Trophoblast cell (in vitro differentiated cells and primary cell): ENCODE measurements at regions not wholly inside any gene's neighbourhood (a gene's known extent, or its start where the extent isn't known, plus 50 kb on each side); places are given as distances from the start of the nearest gene placed in this dataset.
"Not testable (repeated sequence)": the region's sequence is repeated elsewhere in the genome, so short reads cannot be mapped to it uniquely, and the experiment has no call there.

Experiments used
- DNase-seq, 2 donors: peaks; one replicate each; pipeline ENCODE4 v3.0.0-alpha.2; 2016
- H2AFZ ChIP-seq: 2 replicates; pipeline ENCODE4 v1.6.1; 2013; ENCODE audit warnings: low read length, moderate library complexity, mild to moderate bottlenecking; ENCODE audit not compliant: insufficient read depth, poor library complexity
- H2AK5ac ChIP-seq: 2 replicates; pipeline ENCODE4 v1.6.1; 2013; ENCODE audit warnings: mild to moderate bottlenecking, low read length
- H2BK120ac ChIP-seq: 2 replicates; pipeline ENCODE4 v1.6.1; 2013; ENCODE audit warnings: low read length, mild to moderate bottlenecking, moderate library complexity; ENCODE audit not compliant: insufficient read depth, poor library complexity
- H2BK12ac ChIP-seq: 2 replicates; pipeline ENCODE4 v1.6.1; 2013; ENCODE audit warnings: mild to moderate bottlenecking, low read length, moderate library complexity
- H2BK5ac ChIP-seq: 2 replicates; pipeline ENCODE4 v1.6.1; 2013; ENCODE audit warnings: low read length, low read depth, moderate library complexity, mild to moderate bottlenecking; ENCODE audit not compliant: poor library complexity
- H3K14ac ChIP-seq: 2 replicates; pipeline ENCODE4 v1.6.1; 2013; ENCODE audit warnings: mild to moderate bottlenecking, low read length
- H3K18ac ChIP-seq: 2 replicates; pipeline ENCODE4 v1.6.1; 2013; ENCODE audit warnings: mild to moderate bottlenecking, low read length
- H3K23ac ChIP-seq: 2 replicates; pipeline ENCODE4 v1.6.1; 2013; ENCODE audit warnings: low read length
- H3K27ac ChIP-seq: 2 replicates; pipeline ENCODE4 v1.5.1; 2013; ENCODE audit warnings: low read depth, mild to moderate bottlenecking, inconsistent platforms, low read length, moderate library complexity
- H3K27me3 ChIP-seq: 2 replicates; pipeline ENCODE4 v1.6.1; 2013; ENCODE audit warnings: inconsistent platforms, mild to moderate bottlenecking, low read length, moderate library complexity; ENCODE audit not compliant: insufficient read depth
- H3K36me3 ChIP-seq, 2 experiments: 1 replicate in 1 of 2; 2 replicates in 1 of 2; pipeline ENCODE4 v1.6.1; 2013; ENCODE audit warnings: low read length in 2 of 2, mild to moderate bottlenecking in 2 of 2, moderate library complexity in 1 of 2; ENCODE audit not compliant: insufficient read depth in 2 of 2, control insufficient read depth in 1 of 2
- H3K4ac ChIP-seq: 2 replicates; pipeline ENCODE4 v1.6.1; 2013; ENCODE audit warnings: low read depth, mild to moderate bottlenecking, low read length, moderate library complexity
- H3K4me1 ChIP-seq, 2 experiments: 1 replicate in 1 of 2; 2 replicates in 1 of 2; pipeline ENCODE4 v1.6.1; 2013; ENCODE audit warnings: low read length in 2 of 2, mild to moderate bottlenecking in 2 of 2, moderate library complexity in 1 of 2; ENCODE audit not compliant: insufficient read depth in 2 of 2, control insufficient read depth in 1 of 2
- H3K4me2 ChIP-seq: 2 replicates; pipeline ENCODE4 v1.6.1; 2013; ENCODE audit warnings: inconsistent platforms, mild to moderate bottlenecking, low read length, moderate library complexity
- H3K4me3 ChIP-seq: 2 replicates; pipeline ENCODE4 v1.5.1; 2013; ENCODE audit warnings: mild to moderate bottlenecking, low read depth, low read length, inconsistent platforms
- H3K79me1 ChIP-seq: one replicate; pipeline ENCODE4 v1.6.1; 2013; ENCODE audit warnings: low read length
- H3K79me2 ChIP-seq: 2 replicates; pipeline ENCODE4 v1.6.1; 2013; ENCODE audit warnings: low read length, mild to moderate bottlenecking; ENCODE audit not compliant: control insufficient read depth, insufficient read depth, poor library complexity
- H3K9ac ChIP-seq: 2 replicates; pipeline ENCODE4 v1.6.1; 2013; ENCODE audit warnings: mild to moderate bottlenecking, low read length
- H3K9me3 ChIP-seq: 2 replicates; pipeline ENCODE4 v1.6.1; 2013; ENCODE audit warnings: low read depth, mild to moderate bottlenecking, control low read depth, inconsistent platforms, low read length; ENCODE audit not compliant: insufficient read depth
- H4K12ac ChIP-seq: 2 replicates; pipeline ENCODE4 v1.6.1; 2013; ENCODE audit warnings: low read depth, mild to moderate bottlenecking, low read length, moderate library complexity
- H4K8ac ChIP-seq: 2 replicates; pipeline ENCODE4 v1.6.1; 2013; ENCODE audit warnings: low read depth, mild to moderate bottlenecking, low read length, moderate library complexity
- H4K91ac ChIP-seq: one replicate; pipeline ENCODE4 v1.6.1; 2013; ENCODE audit warnings: low read depth, mild to moderate bottlenecking, low read length, moderate library complexity
- WGBS: extraction: QIAGEN DNeasy Blood & Tissue Kit; methylation state at CpG from one replicate; pipeline ENCODE4 v1.1.7; 2013; ENCODE audit warnings: missing lambda C conversion rate; ENCODE audit not compliant: insufficient read length, insufficient coverage; ENCODE audit errors: extremely low coverage; 5-methylcytosine and 5-hydroxymethylcytosine counted together

GRCh38 chrX:113473418-113473817, 632.8 kb upstream of the AMOT start:
- H2AFZ ChIP-seq, result no peak overlapping the region
- DNase-seq, result peak in 1 of 2 donors; percentile 53
- no CpG with 5 or more reads among the region's 3 CpGs for WGBS

GRCh38 chrX:113473015-113473414, 632.4 kb upstream of the AMOT start:
- H3K9me3 ChIP-seq, H3K4me1 ChIP-seq, H2BK120ac ChIP-seq, H3K9ac ChIP-seq, H2AFZ ChIP-seq, H3K79me1 ChIP-seq, H4K8ac ChIP-seq, H4K12ac ChIP-seq, H3K4me2 ChIP-seq, H2BK12ac ChIP-seq, H2AK5ac ChIP-seq, H3K14ac ChIP-seq, H3K27me3 ChIP-seq, H3K23ac ChIP-seq, H3K4me3 ChIP-seq, H4K91ac ChIP-seq, H2BK5ac ChIP-seq, H3K79me2 ChIP-seq, H3K27ac ChIP-seq, H3K4ac ChIP-seq, H3K18ac ChIP-seq, H3K36me3 ChIP-seq: not testable (repeated sequence)
- no CpG with 5 or more reads among the region's 5 CpGs for WGBS
- DNase-seq, result peak in 1 of 2 donors; percentile 9

More at GRCh38 chrX:113473418-113473817, 632.8 kb upstream of the AMOT start:
- Histone ChIP-seq H3K9ac (no peak overlapping the region), H3K4me1 (no peaks in the 10 kb centered on the region), H2AK5ac (no peak overlapping the region), H3K4me3 (no peak overlapping the region), H3K4me2 (no peak overlapping the region), H3K4ac (no peak overlapping the region), H4K12ac (no peak overlapping the region), H3K36me3 (no peaks in the 10 kb centered on the region), H3K9me3 (no peaks in the 10 kb centered on the region), H4K8ac (no peak overlapping the region), H3K14ac (no peak overlapping the region), H3K27me3 (no peaks in the 10 kb centered on the region), H3K79me2 (no peaks in the 10 kb centered on the region), H2BK12ac (no peak overlapping the region), H4K91ac (no peak overlapping the region), H3K23ac (no peak overlapping the region), H3K18ac (no peak overlapping the region), H2BK5ac (no peak overlapping the region), H3K27ac (no peak overlapping the region), H3K79me1 (no peaks in the 10 kb centered on the region), H2BK120ac (no peak overlapping the region)

DNA sequence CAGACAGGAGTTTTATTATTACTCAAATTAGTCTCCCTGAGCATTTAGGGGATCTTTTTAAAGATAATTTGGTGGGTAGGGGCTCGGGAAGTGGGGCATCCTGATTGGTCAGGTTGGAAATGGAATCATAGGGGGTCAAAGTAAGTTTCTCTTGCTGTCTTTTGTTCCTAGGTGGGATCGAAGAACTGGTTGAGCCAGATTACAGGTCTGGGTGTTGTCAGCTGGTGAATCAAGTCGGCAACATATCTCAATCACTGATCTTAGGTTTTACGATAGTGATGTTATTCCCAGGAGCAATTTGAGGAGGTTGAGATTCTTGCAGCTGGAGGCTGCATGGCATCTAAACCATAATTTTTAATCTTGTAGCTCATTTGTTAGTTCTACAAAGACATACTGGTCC, 629.5 kb upstream of the AMOT start:
- no peak overlapping the region for H4K91ac ChIP-seq
- H3K79me1 ChIP-seq, result no peaks in the 10 kb centered on the region
- H3K36me3 ChIP-seq, result no peaks in the 10 kb centered on the region
- no CpG with 5 or more reads among the region's 4 CpGs for WGBS
- H3K23ac ChIP-seq, result no peak overlapping the region
- no peak overlapping the region for H2BK120ac ChIP-seq
- H3K18ac ChIP-seq, result no peak overlapping the region
- no peak overlapping the region for H2AFZ ChIP-seq
- no peaks in the 10 kb centered on the region for H3K79me2 ChIP-seq
- no peak overlapping the region for H2BK5ac ChIP-seq
- peak; percentile 9 to 57 for DNase-seq
- H3K9ac ChIP-seq, result no peak overlapping the region
- H3K14ac ChIP-seq, result no peak overlapping the region
- no peak overlapping the region for H2AK5ac ChIP-seq
- H3K4me1 ChIP-seq, result no peaks in the 10 kb centered on the region
- H4K12ac ChIP-seq, result no peak overlapping the region
- no peak overlapping the region for H3K4me2 ChIP-seq
- no peaks in the 10 kb centered on the region for H3K9me3 ChIP-seq
- H3K4ac ChIP-seq, result no peak overlapping the region
- H3K27ac ChIP-seq, result no peak overlapping the region
- no peak overlapping the region for H4K8ac ChIP-seq
- H2BK12ac ChIP-seq, result no peak overlapping the region
- no peak overlapping the region for H3K4me3 ChIP-seq
- no peaks in the 10 kb centered on the region for H3K27me3 ChIP-seq

- no peak overlapping the region for H4K91ac ChIP-seq
- no peaks in the 10 kb centered on the region for H3K36me3 ChIP-seq
- no peaks in the 10 kb centered on the region for H3K79me2 ChIP-seq
- H3K27ac ChIP-seq, result no peak overlapping the region
- H3K4me1 ChIP-seq, result no peaks in the 10 kb centered on the region
- no peaks in the 10 kb centered on the region for H3K9me3 ChIP-seq
- H3K27me3 ChIP-seq, result no peaks in the 10 kb centered on the region
- no peak overlapping the region for H3K14ac ChIP-seq
- no peak overlapping the region for H3K4me2 ChIP-seq
- no CpG with 5 or more reads among the region's 2 CpGs for WGBS
- no peak overlapping the region for H2AK5ac ChIP-seq
- H3K4me3 ChIP-seq, result no peak overlapping the region
- H2BK12ac ChIP-seq, result no peak overlapping the region
- no peak overlapping the region for H3K23ac ChIP-seq
- H4K8ac ChIP-seq, result no peak overlapping the region
- H2BK120ac ChIP-seq, result no peak overlapping the region
- H3K4ac ChIP-seq, result no peak overlapping the region
- no peak overlapping the region for H2AFZ ChIP-seq
- H4K12ac ChIP-seq, result no peak overlapping the region
- no peak overlapping the region for H2BK5ac ChIP-seq
- H3K9ac ChIP-seq, result no peak overlapping the region
- DNase-seq, result no peak
- no peak overlapping the region for H3K18ac ChIP-seq
- H3K79me1 ChIP-seq, result no peaks in the 10 kb centered on the region
Observed at GRCh38 chrX:113457719-113458118, 617.1 kb upstream of the AMOT start.
